IMR-90 (cell line): ENCODE measurements at regions not wholly inside any gene's neighbourhood (a gene's known extent, or its start where the extent isn't known, plus 50 kb on each side); places are given as distances from the start of the nearest gene placed in this dataset.

Source experiments
- ATAC-seq: fragments of 200-7000 bp; cut with Tn5 transposase; 2 replicates; pipeline ENCODE4 v1.9.1; 2020; ENCODE audit warnings: low read depth, mild to moderate bottlenecking, moderate library complexity
- BruUV-seq: library from RNA; stranded (reverse); fragments of 400-500 nt; replicated peaks from 2 replicates; lab custom pipeline; 2021; lab: Mats Ljungman, UMichigan
- CTCF ChIA-PET: fragments of 300-600 bp; formaldehyde crosslinking; extraction: SDS; loops from one replicate; lab custom pipeline; 2021; ENCODE audit warnings: antibody characterized with exemption; lab: Yijun Ruan, JAX
- POLR2A ChIA-PET: fragments of 300-600 bp; sonication (Branson Sonifier 250); formaldehyde crosslinking; loops from one replicate; lab custom pipeline; 2022; ENCODE audit warnings: antibody characterized with exemption; ENCODE audit not compliant: unreplicated experiment; lab: Charles Lee
- DNase-seq: peaks from one replicate; pipeline ENCODE4 v3.0.0; 2013
- H2AFZ ChIP-seq: replicated peaks from 2 replicates; pipeline ENCODE3; 2013; ENCODE audit warnings: low read length, mild to moderate bottlenecking; ENCODE audit not compliant: poor library complexity
- H2AK5ac ChIP-seq: 2 replicates; pipeline ENCODE4 v1.6.1; 2013; ENCODE audit warnings: low read depth, low read length, inconsistent platforms
- H2AK9ac ChIP-seq: replicated peaks from 2 replicates; pipeline ENCODE3; 2013; ENCODE audit warnings: mild to moderate bottlenecking, low read depth, low read length, moderate library complexity; ENCODE audit not compliant: poor library complexity
- H2BK120ac ChIP-seq: 2 replicates; pipeline ENCODE4 v1.6.1; 2013; ENCODE audit warnings: low read depth, low read length, inconsistent platforms
- H2BK15ac ChIP-seq: 3 replicates; pipeline ENCODE4 v1.6.1; 2013; ENCODE audit warnings: low read depth, low read length, inconsistent platforms
- H2BK20ac ChIP-seq: 2 replicates; pipeline ENCODE4 v1.6.1; 2013; ENCODE audit warnings: low read depth, mild to moderate bottlenecking, inconsistent platforms, low read length, moderate library complexity
- H2BK5ac ChIP-seq: 2 replicates; pipeline ENCODE4 v1.6.1; 2013; ENCODE audit warnings: mild to moderate bottlenecking, low read depth, low read length, inconsistent platforms; ENCODE audit not compliant: poor library complexity, severe bottlenecking
- H3K14ac ChIP-seq: replicated peaks from 2 replicates; pipeline ENCODE4 v1.6.1; 2013; ENCODE audit warnings: low read depth, low read length, inconsistent platforms
- H3K18ac ChIP-seq: 2 replicates; pipeline ENCODE4 v1.6.1; 2013; ENCODE audit warnings: low read depth, low read length, control low read depth
- H3K23ac ChIP-seq: 2 replicates; pipeline ENCODE4 v1.6.1; 2013; ENCODE audit warnings: low read depth, low read length, inconsistent platforms
- H3K27ac ChIP-seq: 2 replicates; pipeline ENCODE4 v1.5.1; 2013; ENCODE audit warnings: mild to moderate bottlenecking, control low read depth, low read length; ENCODE audit not compliant: insufficient read depth
- H3K27me3 ChIP-seq: 2 replicates; pipeline ENCODE4 v1.6.1; 2013; ENCODE audit warnings: low read length; ENCODE audit not compliant: control insufficient read depth, insufficient read depth
- H3K36me3 ChIP-seq: 2 replicates; pipeline ENCODE4 v1.6.1; 2013; ENCODE audit warnings: low read length, mixed read lengths; ENCODE audit not compliant: control insufficient read depth, insufficient read depth
- H3K4ac ChIP-seq: 2 replicates; pipeline ENCODE4 v1.6.1; 2013; ENCODE audit warnings: low read depth, low read length, inconsistent platforms
- H3K4me1 ChIP-seq: 2 replicates; pipeline ENCODE4 v1.6.1; 2013; ENCODE audit warnings: low read length, mixed read lengths; ENCODE audit not compliant: control insufficient read depth, insufficient read depth
- H3K4me2 ChIP-seq: 2 replicates; pipeline ENCODE4 v1.6.1; 2013; ENCODE audit warnings: low read depth, mild to moderate bottlenecking, control low read depth, low read length, moderate library complexity
- H3K4me3 ChIP-seq: 2 replicates; pipeline ENCODE4 v1.5.1; 2013; ENCODE audit warnings: low read depth, mild to moderate bottlenecking, control low read depth, low read length, moderate library complexity; ENCODE audit not compliant: insufficient read depth
- H3K56ac ChIP-seq: 2 replicates; pipeline ENCODE4 v1.6.1; 2013; ENCODE audit warnings: low read length, inconsistent platforms; ENCODE audit not compliant: insufficient read depth; ENCODE audit errors: extremely low read depth
- H3K79me1 ChIP-seq, 2 experiments: 2 replicates each; pipeline ENCODE4 v1.6.1; 2013; ENCODE audit warnings: low read length in 2 of 2, inconsistent platforms in 1 of 2, low read depth in 1 of 2
- H3K9ac ChIP-seq: 2 replicates; pipeline ENCODE4 v1.6.1; 2013; ENCODE audit warnings: low read depth, low read length, control low read depth
- H3K9me1 ChIP-seq: 2 replicates; pipeline ENCODE4 v1.6.1; 2013; ENCODE audit warnings: low read length, inconsistent platforms; ENCODE audit not compliant: insufficient read depth
- H3K9me3 ChIP-seq: 2 replicates; pipeline ENCODE4 v1.6.1; 2013; ENCODE audit warnings: low read length; ENCODE audit not compliant: control insufficient read depth, insufficient read depth
- H4K20me1 ChIP-seq: 2 replicates; pipeline ENCODE4 v1.6.1; 2013; ENCODE audit warnings: low read length, inconsistent platforms; ENCODE audit not compliant: insufficient read depth
- H4K5ac ChIP-seq: 2 replicates; pipeline ENCODE4 v1.6.1; 2013; ENCODE audit warnings: mild to moderate bottlenecking, low read depth, low read length, control low read depth
- H4K8ac ChIP-seq, 2 experiments: 2 replicates each; pipeline ENCODE4 v1.6.1; 2013; ENCODE audit warnings: low read depth in 2 of 2, low read length in 2 of 2, control low read depth in 1 of 2, inconsistent platforms in 1 of 2
- H4K91ac ChIP-seq: 2 replicates; pipeline ENCODE4 v1.6.1; 2013; ENCODE audit warnings: low read depth, low read length, inconsistent platforms; ENCODE audit not compliant: insufficient read depth
- CEBPB ChIP-seq: IDR thresholded peaks from 2 replicates; pipeline ENCODE4 v1.6.1; 2012; ENCODE audit warnings: low read depth, low read length, improper control_type of control experiment
- ELK1 ChIP-seq: fragments of 150-350 bp; IDR thresholded peaks from 2 replicates; pipeline ENCODE4 v1.6.1; 2016; ENCODE audit warnings: low read depth, mild to moderate bottlenecking, low read length, moderate library complexity, borderline replicate concordance
- MXI1 ChIP-seq: IDR thresholded peaks from 2 replicates; pipeline ENCODE4 v1.6.1; 2012; ENCODE audit warnings: low read depth, mild to moderate bottlenecking, low read length, moderate library complexity, borderline replicate concordance
- NFE2L2 ChIP-seq: fragments of 150-350 bp; IDR thresholded peaks from 2 replicates; pipeline ENCODE4 v1.6.1; 2016; ENCODE audit warnings: low read depth, mild to moderate bottlenecking, low read length
- RFX5 ChIP-seq: IDR thresholded peaks from 2 replicates; pipeline ENCODE4 v1.8.0; 2012; ENCODE audit warnings: low read depth, mild to moderate bottlenecking, low read length, moderate library complexity
- SMC3 ChIP-seq: fragments of 150-350 bp; IDR thresholded peaks from 2 replicates; pipeline ENCODE4 v1.6.1; 2016; ENCODE audit warnings: low read depth, mild to moderate bottlenecking, antibody characterized with exemption, low read length, moderate library complexity
- WGBS, 2 experiments: methylation state at CpG; one replicate each; pipeline versions ENCODE4 v1.1.5 to v1.1.7; 2013; ENCODE audit warnings: missing lambda C conversion rate in 2 of 2; ENCODE audit not compliant: insufficient read length in 1 of 2; ENCODE audit errors: extremely low coverage in 2 of 2; 5-methylcytosine and 5-hydroxymethylcytosine counted together
- dilution Hi-C: fragments of 300-500 bp; cut with HindIII; formaldehyde crosslinking; loops from one replicate; pipeline ENCODE4 v1.14.3; 2018; ENCODE audit warnings: low sequenced_read_pairs; ENCODE audit not compliant: unreplicated experiment
- in situ Hi-C: fragments of 300-500 bp; cut with MboI; formaldehyde crosslinking; loops from 3 replicates; pipeline ENCODE4 v1.14.3; 2019; ENCODE audit warnings: low sequenced_read_pairs, inconsistent platforms, mixed read lengths
- intact Hi-C: fragments of 100-400 bp; cut with micrococcal nuclease; formaldehyde crosslinking; loops from 2 replicates; pipeline ENCODE4 v1.10.0; 2022

- H2AK9ac ChIP-seq, result no peak overlapping the region
- intact Hi-C loops (no loop called here), dilution Hi-C loops (no loop called here), in situ Hi-C loops (no loop called here)
- H3K36me3 ChIP-seq, result no peaks in the 10 kb centered on the region
- no peak for DNase-seq
- no peak overlapping the region for H2AK5ac ChIP-seq
- no peak overlapping the region for H3K14ac ChIP-seq
- no peak overlapping the region for H3K4me2 ChIP-seq
- no peak overlapping the region for H3K23ac ChIP-seq
- H2BK5ac ChIP-seq, result no peak overlapping the region
- WGBS, 2 experiments, result 72% methylated on average over 3 of the region's 9 CpGs; no CpG with 5 or more reads in 1 of the 2 experiments
- no peak overlapping the region for H2BK20ac ChIP-seq
- no peaks in the 10 kb centered on the region for H3K9me3 ChIP-seq
- H3K9me1 ChIP-seq, result no peaks in the 10 kb centered on the region
- no peak overlapping the region for H2BK120ac ChIP-seq
- CTCF ChIA-PET, result interaction anchor here (0.5 to 0.6 kb wide), 3 partner anchors 29 to 289 kb away, joined by 3 to 7 read pairs (median 4); no protein-coding TSS in a partner anchor
- no peaks in the 10 kb centered on the region for H3K4me1 ChIP-seq
- H3K56ac ChIP-seq, result no peak overlapping the region
- H4K5ac ChIP-seq, result no peak overlapping the region
- no TSS peak for BruUV-seq
- no peak overlapping the region for H2BK15ac ChIP-seq
- H3K27ac ChIP-seq, result no peak overlapping the region
- H4K8ac ChIP-seq, result no peak overlapping the region
- peaks cover 4% of the 10 kb centered on the region; the same call in 1 of the 2 replicates for H3K27me3 ChIP-seq
- no peak overlapping the region for H3K4ac ChIP-seq
- H3K4me3 ChIP-seq, result no peak overlapping the region
- no peak overlapping the region for H3K9ac ChIP-seq
- H4K20me1 ChIP-seq, result no peaks in the 10 kb centered on the region
- H3K18ac ChIP-seq, result no peak overlapping the region
- no peak for ATAC-seq
- no peaks in the 10 kb centered on the region for H3K79me1 ChIP-seq
- no peak overlapping the region for H4K91ac ChIP-seq
- POLR2A ChIA-PET, result no interaction called here
- TF ChIP-seq ELK1 (no peak), SMC3 (no peak), NFE2L2 (no peak), CEBPB (0 out of 2 replicates have a peak, but pooled peaks have one; percentile 9), MXI1 (no peak), RFX5 (no peak)
- no peak overlapping the region for H2AFZ ChIP-seq
Observed at GRCh38 chr6:6793388-6794250, 205.1 kb downstream of the LY86 start.
